B cell (primary cell): ENCODE measurements at regions not wholly inside any gene's neighbourhood (a gene's known extent, or its start where the extent isn't known, plus 50 kb on each side); places are given as distances from the start of the nearest gene placed in this dataset.

Experiments
- ATAC-seq: fragments of 200-7000 bp; cut with Tn5 transposase; one replicate; pipeline ENCODE4 v1.10.0; 2021; ENCODE audit warnings: low read depth, mild to moderate bottlenecking, moderate number of reproducible peaks, moderate library complexity
- CTCF ChIA-PET: fragments of 350-600 bp; sonication (Branson Sonifier 250); formaldehyde crosslinking; loops from one replicate; lab custom pipeline; 2021; ENCODE audit warnings: antibody characterized with exemption, inconsistent platforms; lab: Charles Lee
- POLR2A ChIA-PET: fragments of 350-600 bp; sonication (Branson Sonifier 250); formaldehyde crosslinking; loops from one replicate; lab custom pipeline; 2021; ENCODE audit warnings: antibody characterized with exemption; lab: Charles Lee
- DNase-seq: peaks from one replicate; pipeline ENCODE4 v3.0.0; 2013
- H2AFZ ChIP-seq: 2 replicates; pipeline ENCODE4 v1.6.1; 2012; ENCODE audit warnings: mild to moderate bottlenecking, low read depth, low read length; ENCODE audit not compliant: insufficient read depth, poor library complexity, severe bottlenecking
- H3K27ac ChIP-seq, 2 donors: 1 replicate in 1 of 2; 2 replicates in 1 of 2; pipeline ENCODE4 v1.5.1; 2012 to 2013; ENCODE audit warnings: low read length in 2 of 2, mild to moderate bottlenecking in 2 of 2, moderate library complexity in 1 of 2
- H3K27me3 ChIP-seq, 4 experiments: fragments of 200-600 bp in 1 of 4; sonication (generic) in 1 of 4; replicated peaks in 1 of 4; 1 replicate in 2 of 4; 2 replicates in 2 of 4; pipeline versions ENCODE4 v1.6.1 to v1.7.0; 2013 to 2016; ENCODE audit warnings: low read length in 3 of 4, mild to moderate bottlenecking in 2 of 4, mixed read lengths in 1 of 4, moderate library complexity in 1 of 4; ENCODE audit not compliant: insufficient read depth in 4 of 4, control insufficient read depth in 3 of 4; ENCODE audit errors: control extremely low read depth in 1 of 4
- H3K36me3 ChIP-seq, 2 experiments: replicated peaks in 1 of 2; 1 replicate in 1 of 2; 2 replicates in 1 of 2; pipeline versions ENCODE4 v1.6.1 to v1.7.1; 2013; ENCODE audit warnings: low read length in 1 of 2; ENCODE audit not compliant: insufficient read depth in 2 of 2, control insufficient read depth in 1 of 2; ENCODE audit errors: control extremely low read depth in 1 of 2, extremely low read depth in 1 of 2
- H3K4me1 ChIP-seq, 2 donors: fragments of 200-600 bp in 1 of 2; sonication (generic) in 1 of 2; 1 replicate in 1 of 2; 2 replicates in 1 of 2; pipeline versions ENCODE4 v1.5.1 to v1.6.1; 2013 to 2017; ENCODE audit warnings: low read length in 2 of 2; ENCODE audit not compliant: control insufficient read depth in 2 of 2, insufficient read depth in 2 of 2
- H3K4me2 ChIP-seq: replicated peaks from 2 replicates; pipeline ENCODE3; 2012; ENCODE audit warnings: mild to moderate bottlenecking, low read depth, low read length; ENCODE audit not compliant: poor library complexity, severe bottlenecking
- H3K4me3 ChIP-seq, 5 experiments: fragments of 200-600 bp in 1 of 5; sonication (generic) in 1 of 5; 1 replicate in 3 of 5; 2 replicates in 2 of 5; pipeline versions ENCODE4 v1.5.1 to v1.7.0; 2011 to 2016; ENCODE audit warnings: low read length in 4 of 5, mild to moderate bottlenecking in 4 of 5, low read depth in 2 of 5, control low read depth in 1 of 5, moderate library complexity in 1 of 5; ENCODE audit not compliant: insufficient read depth in 1 of 5; ENCODE audit errors: control extremely low read depth in 1 of 5, extremely low read depth in 1 of 5
- H3K79me2 ChIP-seq: fragments of 200-600 bp; sonication (generic); one replicate; pipeline ENCODE4 v1.6.0; 2016; ENCODE audit warnings: low read length; ENCODE audit not compliant: control insufficient read depth, insufficient read depth
- H3K9ac ChIP-seq: fragments of 200-600 bp; sonication (generic); 2 replicates; pipeline ENCODE4 v1.6.1; 2017; ENCODE audit warnings: mild to moderate bottlenecking, low read length, moderate library complexity
- H3K9me3 ChIP-seq, 3 donors: one replicate each; pipeline versions ENCODE4 v1.6.1 to v1.7.1; 2013; ENCODE audit warnings: low read length in 2 of 3; ENCODE audit not compliant: control insufficient read depth in 2 of 3, insufficient read depth in 1 of 3; ENCODE audit errors: control extremely low read depth in 1 of 3
- H4K20me1 ChIP-seq: 2 replicates; pipeline ENCODE4 v1.6.0; 2012; ENCODE audit warnings: mild to moderate bottlenecking, low read length; ENCODE audit not compliant: insufficient read depth, control insufficient read depth, poor library complexity, severe bottlenecking
- H3K27ac Mint-ChIP-seq: one replicate; pipeline ENCODE4 v1.8.0; 2021; ENCODE audit warnings: mixed read lengths
- H3K27me3 Mint-ChIP-seq: one replicate; pipeline ENCODE4 v1.8.0; 2021; ENCODE audit warnings: mixed read lengths
- H3K4me1 Mint-ChIP-seq: one replicate; pipeline ENCODE4 v1.8.0; 2021; ENCODE audit warnings: mixed read lengths
- H3K4me3 Mint-ChIP-seq: one replicate; pipeline ENCODE4 v1.8.0; 2021; ENCODE audit warnings: mixed read lengths
- H3K9me3 Mint-ChIP-seq: one replicate; pipeline ENCODE4 v1.8.0; 2022; ENCODE audit warnings: mixed read lengths; ENCODE audit not compliant: insufficient read depth
- EZH2 ChIP-seq: IDR thresholded peaks from 2 replicates; pipeline ENCODE4 v1.6.1; 2012; ENCODE audit warnings: borderline replicate concordance, low read depth, mild to moderate bottlenecking, moderate library complexity, low read length; ENCODE audit not compliant: insufficient read depth, poor library complexity, severe bottlenecking
- WGBS: methylation state at CpG from one replicate; pipeline ENCODE4 v1.1.5; 2013; ENCODE audit warnings: missing lambda C conversion rate; ENCODE audit not compliant: insufficient coverage; 5-methylcytosine and 5-hydroxymethylcytosine counted together
- intact Hi-C: fragments of 100-400 bp; cut with micrococcal nuclease; formaldehyde crosslinking; loops from one replicate; pipeline ENCODE4 v1.10.0; 2022
- TF ChIP-seq, protein P1 (sequence below): fragments of 200-600 bp; IDR thresholded peaks from one replicate; pipeline ENCODE4 v1.8.0; 2022; ENCODE audit warnings: antibody characterized with exemption, mild to moderate bottlenecking

DNA sequence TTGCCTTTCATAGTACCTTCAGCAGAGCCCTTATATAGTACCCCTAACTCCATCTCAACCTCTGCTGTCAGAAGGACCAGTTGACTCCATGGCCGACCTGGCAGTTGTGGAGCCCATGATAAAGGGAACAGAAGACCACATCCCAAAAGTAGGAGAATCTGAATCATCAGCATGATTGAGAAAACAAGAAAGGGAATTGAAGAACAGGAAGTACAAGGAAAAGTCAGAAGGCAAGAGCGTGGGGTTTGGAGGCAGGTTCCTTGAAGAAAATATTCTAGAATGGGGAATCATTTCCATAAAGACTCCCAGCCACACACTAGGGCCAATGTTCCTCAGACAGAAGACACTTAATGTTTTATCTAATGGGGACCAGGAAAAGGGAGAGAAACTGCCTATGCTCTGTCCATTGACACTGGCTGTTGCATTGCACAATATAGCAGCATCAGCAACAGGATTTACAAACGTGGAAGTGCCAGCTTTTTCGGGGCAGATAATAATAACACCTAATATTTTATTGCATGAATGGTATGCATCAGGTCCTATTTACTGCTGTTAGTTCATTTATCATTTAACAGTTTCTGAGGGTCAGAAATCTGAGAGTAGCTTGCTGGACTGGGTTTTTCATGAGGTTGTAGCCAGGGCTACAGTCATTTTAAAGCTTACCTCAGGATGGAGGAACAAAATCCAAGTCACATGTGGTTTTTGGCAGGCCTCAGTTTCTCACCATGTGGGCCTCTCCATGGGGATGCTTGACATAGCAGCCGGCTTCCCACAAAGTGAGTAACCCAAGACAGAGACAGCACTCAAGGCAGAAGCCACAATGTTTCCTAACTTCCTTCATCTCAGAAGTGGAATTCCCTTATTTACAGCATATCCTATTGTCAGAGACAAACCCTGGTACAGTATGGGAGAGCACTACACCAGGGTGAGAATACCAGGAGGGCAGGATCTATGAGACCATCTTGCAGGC, 483.4 kb downstream of the PLPP3 start:
- Mint-ChIP-seq H3K27me3 (peaks cover 10% of the 10 kb centered on the region), H3K27ac (no peak overlapping the region), H3K4me3 (no peak overlapping the region), H3K4me1 (no peaks in the 10 kb centered on the region), H3K9me3 (no peaks in the 10 kb centered on the region)
- 100% methylated on average over 2 of the region's 5 CpGs for WGBS
- no peak for TF ChIP-seq EZH2
- TF ChIP-seq, protein P1, sequence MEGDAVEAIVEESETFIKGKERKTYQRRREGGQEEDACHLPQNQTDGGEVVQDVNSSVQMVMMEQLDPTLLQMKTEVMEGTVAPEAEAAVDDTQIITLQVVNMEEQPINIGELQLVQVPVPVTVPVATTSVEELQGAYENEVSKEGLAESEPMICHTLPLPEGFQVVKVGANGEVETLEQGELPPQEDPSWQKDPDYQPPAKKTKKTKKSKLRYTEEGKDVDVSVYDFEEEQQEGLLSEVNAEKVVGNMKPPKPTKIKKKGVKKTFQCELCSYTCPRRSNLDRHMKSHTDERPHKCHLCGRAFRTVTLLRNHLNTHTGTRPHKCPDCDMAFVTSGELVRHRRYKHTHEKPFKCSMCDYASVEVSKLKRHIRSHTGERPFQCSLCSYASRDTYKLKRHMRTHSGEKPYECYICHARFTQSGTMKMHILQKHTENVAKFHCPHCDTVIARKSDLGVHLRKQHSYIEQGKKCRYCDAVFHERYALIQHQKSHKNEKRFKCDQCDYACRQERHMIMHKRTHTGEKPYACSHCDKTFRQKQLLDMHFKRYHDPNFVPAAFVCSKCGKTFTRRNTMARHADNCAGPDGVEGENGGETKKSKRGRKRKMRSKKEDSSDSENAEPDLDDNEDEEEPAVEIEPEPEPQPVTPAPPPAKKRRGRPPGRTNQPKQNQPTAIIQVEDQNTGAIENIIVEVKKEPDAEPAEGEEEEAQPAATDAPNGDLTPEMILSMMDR: no peak
- Histone ChIP-seq H3K9me3 (no peaks in the 10 kb centered on the region), H3K79me2 (no peaks in the 10 kb centered on the region), H3K4me2 (no peak overlapping the region), H3K9ac (no peak overlapping the region), H3K4me1 (no peaks in the 10 kb centered on the region), H3K4me3 (no peak overlapping the region), H3K27ac (no peak overlapping the region), H4K20me1 (no peaks in the 10 kb centered on the region), H2AFZ (no peak overlapping the region), H3K36me3 (no peaks in the 10 kb centered on the region), H3K27me3 (no peaks in the 10 kb centered on the region)
- no peak for DNase-seq
- no peak for ATAC-seq
- intact Hi-C loops: no loop called here
- POLR2A ChIA-PET: no interaction called here
- CTCF ChIA-PET: no interaction called here

DNA sequence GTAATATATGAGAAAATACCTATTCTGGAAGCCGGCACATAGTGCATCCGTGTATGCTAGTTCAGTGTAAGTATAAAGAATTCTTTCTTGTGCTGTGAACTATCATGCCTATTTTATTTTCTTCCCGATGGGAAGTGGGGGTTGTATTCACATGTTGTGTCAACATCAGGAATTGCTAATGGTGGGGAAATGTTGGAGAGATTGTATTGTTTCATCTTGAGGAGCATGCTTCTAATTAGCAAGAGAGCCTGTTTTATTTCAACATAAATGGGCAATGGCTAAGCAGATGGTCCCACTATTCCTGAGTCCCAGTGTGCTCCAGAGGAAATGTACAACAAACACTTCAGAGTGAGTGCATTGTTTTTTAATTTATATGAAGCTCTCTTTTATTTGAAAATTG, 485.2 kb downstream of the PLPP3 start:
- ChIA-PET CTCF (no interaction called here), POLR2A (no interaction called here)
- intact Hi-C loops: no loop called here
- no peak overlapping the region for H3K27ac ChIP-seq
- no peaks in the 10 kb centered on the region for H3K36me3 ChIP-seq
- Mint-ChIP-seq H3K4me1 (no peaks in the 10 kb centered on the region), H3K27me3 (peaks cover 6% of the 10 kb centered on the region), H3K9me3 (no peaks in the 10 kb centered on the region), H3K4me3 (no peak overlapping the region), H3K27ac (no peak overlapping the region)
- TF ChIP-seq EZH2: no peak
- TF ChIP-seq, protein P1: no peak
- H3K9me3 ChIP-seq: peaks cover 0 to 2% (median 0%) of the 10 kb centered on the region in 3 donors
- H3K4me2 ChIP-seq: no peak overlapping the region
- no peaks in the 10 kb centered on the region for H4K20me1 ChIP-seq
- no peak overlapping the region for H2AFZ ChIP-seq
- DNase-seq: no peak
- no peak overlapping the region for H3K9ac ChIP-seq
- H3K27me3 ChIP-seq: no peaks in the 10 kb centered on the region
- no peaks in the 10 kb centered on the region for H3K79me2 ChIP-seq
- no peak for ATAC-seq
- H3K4me3 ChIP-seq: no peak overlapping the region
- H3K4me1 ChIP-seq: no peaks in the 10 kb centered on the region
- 96% methylated on average over 3 of the region's 3 CpGs for WGBS
